ENCODE measurements at regions not wholly inside any gene's neighbourhood (a gene's known extent, or its start where the extent isn't known, plus 50 kb on each side); places are given as distances from the start of the nearest gene placed in this dataset.

- no peak overlapping the region for H3K4me3 ChIP-seq (replicated peaks; ENCODE audit: low read depth, low read length)
- TF ChIP-seq CTCF (IDR thresholded peaks at IDR 0.05; ENCODE audit: low read depth, low read length, missing control alignments) = no peak
- DNase-seq (ENCODE audit: extremely low read depth, low read depth) = no peak
Measured at GRCh38 chr21:27212441-27212840, 245.6 kb upstream of the ADAMTS5 start.

- TF ChIP-seq CTCF (IDR thresholded peaks at IDR 0.05; ENCODE audit: low read depth, low read length, missing control alignments) = no peak
- DNase-seq (ENCODE audit: extremely low read depth, low read depth) = no peak
- H3K4me3 ChIP-seq (replicated peaks; ENCODE audit: low read depth, low read length) = no peak overlapping the region
Measured at GRCh38 chr21:27209546-27209945, 242.7 kb upstream of the ADAMTS5 start.

- DNase-seq (ENCODE audit: extremely low read depth, low read depth) = no peak
- H3K4me3 ChIP-seq (replicated peaks; ENCODE audit: low read depth, low read length) = no peak overlapping the region
- TF ChIP-seq CTCF (IDR thresholded peaks at IDR 0.05; ENCODE audit: low read depth, low read length, missing control alignments) = no peak
Measured at GRCh38 chr21:27206368-27206982, 239.6 kb upstream of the ADAMTS5 start.

GRCh38 chr21:27202301-27202700 is 235.4 kb upstream of the ADAMTS5 start:
- TF ChIP-seq CTCF (IDR thresholded peaks at IDR 0.05; ENCODE audit: low read depth, low read length, missing control alignments) = no peak
- no peak overlapping the region for H3K4me3 ChIP-seq (replicated peaks; ENCODE audit: low read depth, low read length)
- no peak for DNase-seq (ENCODE audit: extremely low read depth, low read depth)

- no peak for TF ChIP-seq CTCF (IDR thresholded peaks at IDR 0.05; ENCODE audit: low read depth, low read length, missing control alignments)
- DNase-seq (ENCODE audit: extremely low read depth, low read depth) = no peak
- H3K4me3 ChIP-seq (replicated peaks; ENCODE audit: low read depth, low read length) = no peak overlapping the region
Measured at GRCh38 chr21:27201197-27201596, 234.3 kb upstream of the ADAMTS5 start.

- DNase-seq (ENCODE audit: extremely low read depth, low read depth) = no peak
- no peak for TF ChIP-seq CTCF (IDR thresholded peaks at IDR 0.05; ENCODE audit: low read depth, low read length, missing control alignments)
- H3K4me3 ChIP-seq (replicated peaks; ENCODE audit: low read depth, low read length) = no peak overlapping the region
Measured at GRCh38 chr21:27196651-27197050, 229.8 kb upstream of the ADAMTS5 start.

Measured in HFF-Myc (cell line).